GM12873 (cell line): ENCODE measurements at regions not wholly inside any gene's neighbourhood (a gene's known extent, or its start where the extent isn't known, plus 50 kb on each side); places are given as distances from the start of the nearest gene placed in this dataset.

ENCODE experiments used
- CTCF ChIP-seq: IDR thresholded peaks from 2 replicates; pipeline ENCODE4 v1.5.1; 2012; ENCODE audit warnings: low read depth, mild to moderate bottlenecking, moderate library complexity, low read length, control low read depth; ENCODE audit not compliant: insufficient read depth; ENCODE audit errors: missing control alignments

- TF ChIP-seq CTCF = no peak
Measured at GRCh38 chr22:19635644-19636043, 78.7 kb upstream of the SEPTIN5 start.

- no peak for TF ChIP-seq CTCF
Measured at GRCh38 chr22:19636696-19637407, 77.5 kb upstream of the SEPTIN5 start.

DNA sequence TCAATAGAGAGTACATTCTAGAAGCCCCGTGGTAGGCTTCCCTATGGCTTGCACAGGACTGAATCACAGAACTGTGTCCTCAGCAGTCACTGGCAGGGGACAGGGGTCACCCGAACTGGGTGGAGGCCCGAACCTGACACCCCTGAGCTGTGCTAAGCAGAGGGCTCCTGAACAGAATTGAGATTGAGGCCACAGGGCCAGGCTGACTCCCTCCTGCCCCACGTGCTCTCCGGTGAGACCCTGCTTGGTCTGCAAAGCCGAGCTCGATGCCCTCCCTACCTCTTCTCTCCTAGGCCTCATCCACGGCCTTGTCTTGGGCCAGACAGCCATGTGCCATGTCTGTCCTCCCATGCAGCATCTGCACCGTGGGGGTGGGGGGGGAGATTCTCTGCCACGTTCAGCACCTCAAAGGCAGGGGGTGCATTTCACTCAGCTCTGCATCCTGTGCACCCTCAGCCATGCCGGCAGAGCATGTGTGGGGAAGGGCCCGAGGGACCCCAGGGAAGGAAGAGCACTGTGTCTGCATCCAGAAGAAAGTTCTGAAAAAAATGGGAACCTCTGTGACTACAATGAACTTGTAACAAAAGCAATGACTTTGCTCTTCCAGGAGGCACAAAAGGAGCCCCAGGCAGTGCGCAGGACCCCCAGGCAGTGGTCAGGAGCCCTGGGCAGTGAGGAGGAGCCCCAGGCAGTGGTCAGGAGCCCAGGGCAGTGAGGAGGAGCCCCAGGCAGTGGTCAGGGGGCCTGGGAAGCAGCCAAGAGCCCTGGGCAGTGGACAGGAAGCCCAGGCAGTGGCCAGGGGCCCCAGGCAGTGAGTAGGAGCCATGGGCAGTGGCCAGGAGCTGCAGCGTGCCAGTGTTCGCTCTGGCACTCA, 76.7 kb upstream of the SEPTIN5 start:
- TF ChIP-seq CTCF = no peak

DNA sequence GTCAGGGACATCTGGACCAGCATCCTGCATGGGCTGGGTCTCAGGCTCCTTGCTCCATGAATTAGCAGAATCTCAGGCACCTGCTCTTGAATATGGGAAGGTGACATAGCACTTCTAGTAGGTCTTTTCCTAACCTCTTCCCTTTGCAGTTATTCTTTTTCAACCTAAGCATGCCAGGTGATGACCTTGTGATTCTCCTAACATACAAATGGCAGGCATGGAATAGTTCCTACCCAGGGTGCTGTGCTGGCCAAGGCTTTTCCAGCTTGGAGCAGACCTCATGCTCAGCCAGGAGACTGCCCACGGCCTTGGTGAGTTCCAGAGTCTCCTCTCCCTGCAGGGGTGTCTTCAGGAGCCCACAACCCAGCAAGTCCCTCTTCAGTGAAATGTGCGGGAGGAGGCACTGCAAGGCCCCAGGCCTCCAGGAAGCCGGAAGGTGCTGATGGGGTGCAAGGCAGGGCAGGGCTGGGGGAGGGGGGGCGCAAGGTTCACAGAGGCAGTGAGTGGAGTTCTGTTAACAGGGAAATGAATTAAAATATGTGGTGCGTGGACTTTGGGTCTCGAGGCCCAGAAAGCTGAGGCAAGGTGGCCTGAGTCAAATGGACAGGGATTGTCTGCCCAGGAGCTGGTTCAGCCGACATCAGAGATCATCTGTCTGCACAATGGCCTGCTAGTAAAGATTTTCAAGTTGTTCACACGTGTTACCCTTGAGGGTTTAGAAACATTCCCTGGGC, 75.9 kb upstream of the SEPTIN5 start:
- TF ChIP-seq CTCF = no peak

DNA sequence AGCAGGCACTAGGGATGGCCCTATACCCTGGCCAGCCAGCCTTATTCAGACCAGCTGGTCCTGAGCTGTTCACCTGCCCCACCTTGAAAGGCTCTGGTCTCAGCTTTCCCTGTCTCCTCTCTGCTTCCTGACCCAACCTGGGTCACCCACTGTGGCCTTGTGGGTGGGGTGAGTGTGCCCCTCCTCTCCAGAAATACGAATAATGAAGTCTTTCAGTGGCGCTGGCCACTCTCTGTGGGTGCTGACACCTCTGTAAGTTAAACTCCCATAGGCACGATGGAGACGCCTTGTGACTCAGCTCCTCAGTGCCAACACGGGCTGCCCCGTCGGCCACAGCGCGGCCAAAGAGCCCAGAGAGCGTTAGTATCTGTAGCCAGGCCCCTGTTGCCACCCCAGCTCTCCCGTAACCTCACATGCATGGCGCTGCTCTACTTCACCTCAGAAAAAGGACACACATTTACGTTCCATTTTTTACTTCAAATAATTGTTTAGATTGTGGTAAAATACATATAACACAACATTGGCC, 74.6 kb upstream of the SEPTIN5 start:
- TF ChIP-seq CTCF = no peak

GRCh38 chr22:19640306-19640705, 74.0 kb upstream of the SEPTIN5 start:
- no peak for TF ChIP-seq CTCF
